Esophagus muscularis mucosa (tissue), 4 donors: ENCODE measurements at regions not wholly inside any gene's neighbourhood (a gene's known extent, or its start where the extent isn't known, plus 50 kb on each side); places are given as distances from the start of the nearest gene placed in this dataset.

Source experiments
- DNase-seq: peaks from one replicate; pipeline ENCODE4 v3.0.0-alpha.2; 2017; ENCODE audit errors: extremely low spot score
- H3K27ac ChIP-seq, 4 donors: fragments of 200-600 bp; sonication (generic); replicated peaks in 1 of 4; 1 replicate in 3 of 4; 2 replicates in 1 of 4; pipeline ENCODE4 v1.5.1; 2016 to 2019; ENCODE audit warnings: mild to moderate bottlenecking in 1 of 4
- H3K27me3 ChIP-seq, 4 donors: fragments of 200-600 bp; sonication (generic); one replicate each; pipeline versions ENCODE4 v1.5.1 to v1.6.0; 2016 to 2019
- H3K36me3 ChIP-seq, 4 donors: fragments of 200-600 bp; sonication (generic); one replicate each; pipeline ENCODE4 v1.5.1; 2016 to 2019
- H3K4me1 ChIP-seq, 4 donors: fragments of 200-600 bp; sonication (generic); one replicate each; pipeline ENCODE4 v1.5.1; 2016 to 2019
- H3K4me3 ChIP-seq, 4 donors: fragments of 200-600 bp; sonication (generic); 1 replicate in 2 of 4; 2 replicates in 2 of 4; pipeline ENCODE4 v1.5.1; 2016 to 2019; ENCODE audit warnings: mild to moderate bottlenecking in 4 of 4, moderate library complexity in 1 of 4
- H3K9me3 ChIP-seq, 4 donors: fragments of 200-600 bp; sonication (generic); 1 replicate in 3 of 4; 2 replicates in 1 of 4; pipeline ENCODE4 v1.5.1; 2016 to 2019
- EP300 ChIP-seq: sonication (generic); formaldehyde crosslinking; IDR thresholded peaks from one replicate; pipeline ENCODE4 v1.6.1; 2017; ENCODE audit warnings: antibody characterized with exemption
- POLR2A ChIP-seq: fragments of 450-650 bp; IDR thresholded peaks from one replicate; pipeline ENCODE4 v1.6.1; 2017; ENCODE audit warnings: antibody characterized with exemption, moderate library complexity, mild to moderate bottlenecking, low read depth
- POLR2AphosphoS5 ChIP-seq, 2 donors: sonication (generic); formaldehyde crosslinking; IDR thresholded peaks; one replicate each; pipeline ENCODE4 v1.6.1; 2017; ENCODE audit warnings: antibody characterized with exemption in 2 of 2
- WGBS: methylation state at CpG from one replicate; pipeline ENCODE4 v1.1.5; 2018; 5-methylcytosine and 5-hydroxymethylcytosine counted together
- intact Hi-C: fragments of 100-400 bp; cut with DNase I; formaldehyde crosslinking; loops from one replicate; pipeline ENCODE4 v1.15.1; 2023
- TF ChIP-seq, protein P1 (sequence below), 3 experiments: fragments of 200-600 bp in 2 of 3; fragments of 450-650 bp in 1 of 3; sonication (generic) in 2 of 3; IDR thresholded peaks; one replicate each; pipeline ENCODE4 v1.5.1; 2017 to 2019; ENCODE audit warnings: antibody characterized with exemption in 3 of 3, mild to moderate bottlenecking in 2 of 3, moderate library complexity in 1 of 3

DNA sequence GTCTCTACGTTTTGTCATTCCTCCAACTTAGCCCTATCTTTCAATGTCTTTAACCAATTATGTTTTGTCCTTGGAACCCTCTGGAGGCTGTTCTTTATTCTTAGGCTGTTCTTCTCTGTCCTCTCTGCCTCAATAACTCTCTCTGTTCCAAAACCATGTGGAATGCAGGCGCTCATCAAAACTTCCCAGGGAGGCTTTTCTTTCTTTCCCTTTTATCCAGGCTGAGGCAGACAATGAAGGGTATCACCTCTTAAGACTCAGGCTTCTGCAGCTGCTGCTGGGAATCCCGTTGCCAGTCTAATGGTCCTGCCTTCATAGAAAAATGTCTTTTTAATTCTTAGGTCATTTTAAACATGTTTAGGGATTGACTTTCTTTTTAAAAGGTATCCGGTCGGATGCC lies 544.7 kb downstream of the CDH26 start:
- Histone ChIP-seq H3K27me3 (no peaks in the 10 kb centered on the region), H3K36me3 (no peaks in the 10 kb centered on the region), H3K4me1 (no peaks in the 10 kb centered on the region), H3K27ac (no peak overlapping the region), H3K9me3 (no peaks in the 10 kb centered on the region), H3K4me3 (no peak overlapping the region)
- intact Hi-C loops, result no loop called here
- TF ChIP-seq EP300, result no peak
- TF ChIP-seq, protein P1, sequence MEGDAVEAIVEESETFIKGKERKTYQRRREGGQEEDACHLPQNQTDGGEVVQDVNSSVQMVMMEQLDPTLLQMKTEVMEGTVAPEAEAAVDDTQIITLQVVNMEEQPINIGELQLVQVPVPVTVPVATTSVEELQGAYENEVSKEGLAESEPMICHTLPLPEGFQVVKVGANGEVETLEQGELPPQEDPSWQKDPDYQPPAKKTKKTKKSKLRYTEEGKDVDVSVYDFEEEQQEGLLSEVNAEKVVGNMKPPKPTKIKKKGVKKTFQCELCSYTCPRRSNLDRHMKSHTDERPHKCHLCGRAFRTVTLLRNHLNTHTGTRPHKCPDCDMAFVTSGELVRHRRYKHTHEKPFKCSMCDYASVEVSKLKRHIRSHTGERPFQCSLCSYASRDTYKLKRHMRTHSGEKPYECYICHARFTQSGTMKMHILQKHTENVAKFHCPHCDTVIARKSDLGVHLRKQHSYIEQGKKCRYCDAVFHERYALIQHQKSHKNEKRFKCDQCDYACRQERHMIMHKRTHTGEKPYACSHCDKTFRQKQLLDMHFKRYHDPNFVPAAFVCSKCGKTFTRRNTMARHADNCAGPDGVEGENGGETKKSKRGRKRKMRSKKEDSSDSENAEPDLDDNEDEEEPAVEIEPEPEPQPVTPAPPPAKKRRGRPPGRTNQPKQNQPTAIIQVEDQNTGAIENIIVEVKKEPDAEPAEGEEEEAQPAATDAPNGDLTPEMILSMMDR (IDR thresholded peaks at IDR 0.05), result no peak
- TF ChIP-seq POLR2AphosphoS5 (IDR thresholded peaks at IDR 0.05), result no peak
- TF ChIP-seq POLR2A, result no peak
- DNase-seq, result peak; percentile 55
- WGBS, result 81% methylated on average over 5 of the region's 5 CpGs

GRCh38 chr20:60505423-60505822 lies 547.2 kb downstream of the CDH26 start:
- H3K27ac ChIP-seq, result no peak overlapping the region
- DNase-seq, result no peak
- H3K9me3 ChIP-seq, result no peaks in the 10 kb centered on the region
- H3K4me3 ChIP-seq, result no peak overlapping the region
- TF ChIP-seq, protein P1 (IDR thresholded peaks at IDR 0.05), result no peak
- TF ChIP-seq POLR2AphosphoS5 (IDR thresholded peaks at IDR 0.05), result no peak
- no peak for TF ChIP-seq POLR2A
- no peak for TF ChIP-seq EP300
- H3K36me3 ChIP-seq, result no peaks in the 10 kb centered on the region
- WGBS, result 59% methylated on average over 3 of the region's 3 CpGs
- H3K4me1 ChIP-seq, result no peaks in the 10 kb centered on the region
- no peaks in the 10 kb centered on the region for H3K27me3 ChIP-seq
- intact Hi-C loops, result no loop called here

DNA sequence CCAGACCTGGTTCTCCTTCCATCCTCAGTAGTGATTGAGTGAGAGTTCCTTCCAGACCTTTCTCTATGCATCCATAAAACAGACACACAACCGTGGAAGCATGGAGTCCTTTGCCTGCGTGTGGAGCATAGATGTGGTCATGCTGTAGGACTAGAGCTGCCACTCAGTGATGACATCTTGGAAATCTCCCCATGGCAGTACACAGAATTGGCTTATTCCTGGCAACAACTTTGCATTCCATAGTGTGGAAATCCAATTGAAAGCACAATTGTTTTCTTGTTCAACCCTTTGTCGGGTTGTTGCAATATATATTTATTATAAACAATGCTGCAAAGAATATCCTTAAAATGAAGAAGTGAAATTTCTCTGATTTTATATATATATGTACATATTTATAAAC lies 547.8 kb downstream of the CDH26 start:
- DNase-seq, result no peak
- Histone ChIP-seq H3K4me3 (no peak overlapping the region), H3K27ac (no peak overlapping the region), H3K27me3 (no peaks in the 10 kb centered on the region), H3K36me3 (no peaks in the 10 kb centered on the region), H3K4me1 (no peaks in the 10 kb centered on the region), H3K9me3 (no peaks in the 10 kb centered on the region)
- 84% methylated on average over 3 of the region's 3 CpGs for WGBS
- TF ChIP-seq POLR2A (no peak), POLR2AphosphoS5 (IDR thresholded peaks at IDR 0.05) (no peak)
- intact Hi-C loops, result no loop called here

DNA sequence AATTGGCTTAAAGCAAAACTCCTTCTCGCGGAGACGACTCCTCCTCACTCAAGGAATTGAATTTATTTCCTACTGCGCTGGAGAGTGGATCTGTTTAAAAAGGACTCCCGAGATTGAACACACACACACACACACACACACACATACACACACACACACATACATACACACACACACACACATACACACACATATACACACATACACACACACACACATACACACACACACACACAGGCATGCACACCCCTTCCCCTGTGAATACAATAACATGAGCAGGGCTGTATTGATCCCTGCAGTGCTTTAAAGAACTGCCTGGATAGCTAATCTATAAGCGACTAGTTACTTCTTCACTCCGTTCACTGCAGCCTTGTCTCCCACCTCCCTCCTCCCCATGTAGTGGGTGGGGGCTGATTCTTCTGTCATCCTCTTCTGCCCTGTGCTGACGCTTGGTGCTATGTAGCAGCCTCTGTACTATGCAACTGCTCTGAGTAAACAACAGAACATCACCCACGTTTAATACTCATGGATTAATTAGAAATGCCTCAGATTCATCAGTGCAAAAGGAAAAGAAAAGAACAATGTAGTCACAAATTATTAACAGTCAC lies 549.0 kb downstream of the CDH26 start:
- 51% methylated on average over 9 of the region's 9 CpGs for WGBS
- Histone ChIP-seq H3K27ac (no peak overlapping the region), H3K9me3 (no peaks in the 10 kb centered on the region), H3K36me3 (no peaks in the 10 kb centered on the region), H3K27me3 (no peaks in the 10 kb centered on the region), H3K4me3 (no peak overlapping the region), H3K4me1 (no peaks in the 10 kb centered on the region)
- no peak for TF ChIP-seq POLR2A
- TF ChIP-seq, protein P1 (IDR thresholded peaks at IDR 0.05), result no peak
- TF ChIP-seq EP300, result no peak
- TF ChIP-seq POLR2AphosphoS5 (IDR thresholded peaks at IDR 0.05), result no peak
- DNase-seq, result peak; percentile 50
- intact Hi-C loops, result no loop called here

GRCh38 chr20:60509407-60509806 lies 551.2 kb downstream of the CDH26 start:
- no peak for TF ChIP-seq POLR2AphosphoS5 (IDR thresholded peaks at IDR 0.05)
- TF ChIP-seq, protein P1 (IDR thresholded peaks at IDR 0.05), result no peak
- no peak for TF ChIP-seq POLR2A
- no peak for TF ChIP-seq EP300
- intact Hi-C loops, result no loop called here

More at GRCh38 chr20:60509407-60509806, 551.2 kb downstream of the CDH26 start:
- no peak overlapping the region for H3K4me3 ChIP-seq
- H3K4me1 ChIP-seq, result no peaks in the 10 kb centered on the region
- H3K9me3 ChIP-seq, result no peaks in the 10 kb centered on the region
- no peak overlapping the region for H3K27ac ChIP-seq
- no peaks in the 10 kb centered on the region for H3K36me3 ChIP-seq
- WGBS, result 83% methylated on average over 4 of the region's 4 CpGs
- DNase-seq, result no peak
- H3K27me3 ChIP-seq, result no peaks in the 10 kb centered on the region
